Suprapubic skin (tissue), 4 donors: ENCODE measurements at regions not wholly inside any gene's neighbourhood (a gene's known extent, or its start where the extent isn't known, plus 50 kb on each side); places are given as distances from the start of the nearest gene placed in this dataset.

Experiments used
- CTCF ChIP-seq, 2 donors: fragments of 200-600 bp in 1 of 2; fragments of 450-650 bp in 1 of 2; sonication (generic) in 1 of 2; IDR thresholded peaks; one replicate each; pipeline ENCODE4 v1.5.1; 2016 to 2019; ENCODE audit warnings: antibody characterized with exemption in 2 of 2, mild to moderate bottlenecking in 1 of 2, moderate library complexity in 1 of 2
- EP300 ChIP-seq: sonication (generic); formaldehyde crosslinking; IDR thresholded peaks from one replicate; pipeline ENCODE4 v1.6.1; 2017; ENCODE audit warnings: antibody characterized with exemption
- POLR2A ChIP-seq, 2 donors: fragments of 450-650 bp; IDR thresholded peaks; one replicate each; pipeline ENCODE4 v1.6.1; 2017; ENCODE audit warnings: antibody characterized with exemption in 2 of 2, mild to moderate bottlenecking in 2 of 2, moderate library complexity in 2 of 2
- POLR2AphosphoS5 ChIP-seq, 3 donors: sonication (generic); formaldehyde crosslinking; IDR thresholded peaks; one replicate each; pipeline ENCODE4 v1.6.1; 2017; ENCODE audit warnings: antibody characterized with exemption in 3 of 3

- no peak for TF ChIP-seq POLR2A (IDR thresholded peaks at IDR 0.05)
- no peak for TF ChIP-seq CTCF (IDR thresholded peaks at IDR 0.05)
- TF ChIP-seq POLR2AphosphoS5 (IDR thresholded peaks at IDR 0.05): no peak
- no peak for TF ChIP-seq EP300
Observed at GRCh38 chr2:150783896-150784295, 296.4 kb upstream of the RND3 start.
